Neural cell (in vitro differentiated cells): ENCODE measurements at regions not wholly inside any gene's neighbourhood (a gene's known extent, or its start where the extent isn't known, plus 50 kb on each side); places are given as distances from the start of the nearest gene placed in this dataset.

Experiments
- CTCF ChIP-seq: fragments of 450-650 bp; IDR thresholded peaks from 2 replicates; pipeline ENCODE4 v1.5.1; 2014; ENCODE audit warnings: antibody characterized with exemption, mild to moderate bottlenecking, moderate library complexity; ENCODE audit not compliant: poor library complexity, severe bottlenecking
- POLR2AphosphoS5 ChIP-seq: IDR thresholded peaks from 2 replicates; pipeline ENCODE4 v1.6.1; 2012

DNA sequence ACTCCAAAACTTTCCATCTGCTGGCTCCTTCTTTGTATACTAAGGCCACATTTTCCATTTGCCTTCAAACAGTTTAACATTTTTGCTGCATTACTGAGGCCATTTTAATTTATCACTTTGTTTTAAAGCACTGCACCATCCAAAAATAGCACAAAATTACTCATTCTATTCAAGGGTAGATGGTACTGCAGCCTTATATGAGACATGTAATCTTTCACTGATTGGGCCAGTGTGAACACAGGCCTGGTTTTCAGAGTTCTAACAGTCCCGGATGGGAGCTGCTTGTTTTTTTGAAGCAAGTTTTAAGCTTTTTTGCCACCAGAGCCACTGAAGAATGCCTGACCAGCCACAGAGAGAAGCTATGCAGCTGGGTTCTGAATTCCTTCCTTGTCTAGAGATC, 172.3 kb upstream of the TSC22D2 start:
- TF ChIP-seq CTCF (no peak), POLR2AphosphoS5 (no peak)
